ENCODE measurements at regions not wholly inside any gene's neighbourhood (a gene's known extent, or its start where the extent isn't known, plus 50 kb on each side); places are given as distances from the start of the nearest gene placed in this dataset.

- TF ChIP-seq CTCF (IDR thresholded peaks at IDR 0.05) (no peak), POLR2A (IDR thresholded peaks at IDR 0.05) (no peak)
Observed at GRCh38 chr13:104920091-104920490, 1615.4 kb downstream of the EFNB2 start.
